Fibroblast of lung (primary cell): ENCODE measurements at regions not wholly inside any gene's neighbourhood (a gene's known extent, or its start where the extent isn't known, plus 50 kb on each side); places are given as distances from the start of the nearest gene placed in this dataset.

Experiments used
- EZH2 ChIP-seq: IDR thresholded peaks from 2 replicates; pipeline ENCODE4 v1.5.1; 2012; ENCODE audit warnings: low read length, control low read depth, mild to moderate bottlenecking; ENCODE audit errors: missing control alignments
- TF ChIP-seq, protein P1 (sequence below), 2 donors: IDR thresholded peaks in 1 of 2; conservative IDR thresholded peaks in 1 of 2; 1 replicate in 1 of 2; 2 replicates in 1 of 2; pipeline ENCODE4 v1.5.1; 2011 to 2012; ENCODE audit warnings: low read length in 2 of 2, control low read depth in 1 of 2, inconsistent platforms in 1 of 2, low read depth in 1 of 2, mild to moderate bottlenecking in 1 of 2

GRCh38 chrX:26037367-26037766 is 100.8 kb upstream of the MAGEB18 start:
- TF ChIP-seq, protein P1, sequence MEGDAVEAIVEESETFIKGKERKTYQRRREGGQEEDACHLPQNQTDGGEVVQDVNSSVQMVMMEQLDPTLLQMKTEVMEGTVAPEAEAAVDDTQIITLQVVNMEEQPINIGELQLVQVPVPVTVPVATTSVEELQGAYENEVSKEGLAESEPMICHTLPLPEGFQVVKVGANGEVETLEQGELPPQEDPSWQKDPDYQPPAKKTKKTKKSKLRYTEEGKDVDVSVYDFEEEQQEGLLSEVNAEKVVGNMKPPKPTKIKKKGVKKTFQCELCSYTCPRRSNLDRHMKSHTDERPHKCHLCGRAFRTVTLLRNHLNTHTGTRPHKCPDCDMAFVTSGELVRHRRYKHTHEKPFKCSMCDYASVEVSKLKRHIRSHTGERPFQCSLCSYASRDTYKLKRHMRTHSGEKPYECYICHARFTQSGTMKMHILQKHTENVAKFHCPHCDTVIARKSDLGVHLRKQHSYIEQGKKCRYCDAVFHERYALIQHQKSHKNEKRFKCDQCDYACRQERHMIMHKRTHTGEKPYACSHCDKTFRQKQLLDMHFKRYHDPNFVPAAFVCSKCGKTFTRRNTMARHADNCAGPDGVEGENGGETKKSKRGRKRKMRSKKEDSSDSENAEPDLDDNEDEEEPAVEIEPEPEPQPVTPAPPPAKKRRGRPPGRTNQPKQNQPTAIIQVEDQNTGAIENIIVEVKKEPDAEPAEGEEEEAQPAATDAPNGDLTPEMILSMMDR (conservative IDR thresholded peaks at IDR 0.05 in 1 of 2, IDR thresholded peaks at IDR 0.05 in 1 of 2; ENCODE audit: low read depth in 1 of 2, low read length in 2 of 2), result no peak
- TF ChIP-seq EZH2, result no peak
